NCI-H2196 treated with DMSO at 0.1 percent for 48 hours (cell line): ENCODE measurements at regions not wholly inside any gene's neighbourhood (a gene's known extent, or its start where the extent isn't known, plus 50 kb on each side); places are given as distances from the start of the nearest gene placed in this dataset.
"Not testable (repeated sequence)": the region's sequence is repeated elsewhere in the genome, so short reads cannot be mapped to it uniquely, and the experiment has no call there.

ENCODE experiments used
- DNase-seq: peaks from one replicate; lab custom pipeline; 2025; ENCODE audit not compliant: unreplicated experiment; lab: John Stamatoyannopoulos, UW

GRCh38 chr18:29928081-29928480 is 1114.5 kb downstream of the DSC3 start:
- no peak for DNase-seq

- DNase-seq, result no peak
Observed at GRCh38 chr18:29925566-29925965, 1117.0 kb downstream of the DSC3 start.

- DNase-seq, result no peak
Observed at GRCh38 chr18:29912351-29912750, 1130.2 kb downstream of the DSC3 start.

DNA sequence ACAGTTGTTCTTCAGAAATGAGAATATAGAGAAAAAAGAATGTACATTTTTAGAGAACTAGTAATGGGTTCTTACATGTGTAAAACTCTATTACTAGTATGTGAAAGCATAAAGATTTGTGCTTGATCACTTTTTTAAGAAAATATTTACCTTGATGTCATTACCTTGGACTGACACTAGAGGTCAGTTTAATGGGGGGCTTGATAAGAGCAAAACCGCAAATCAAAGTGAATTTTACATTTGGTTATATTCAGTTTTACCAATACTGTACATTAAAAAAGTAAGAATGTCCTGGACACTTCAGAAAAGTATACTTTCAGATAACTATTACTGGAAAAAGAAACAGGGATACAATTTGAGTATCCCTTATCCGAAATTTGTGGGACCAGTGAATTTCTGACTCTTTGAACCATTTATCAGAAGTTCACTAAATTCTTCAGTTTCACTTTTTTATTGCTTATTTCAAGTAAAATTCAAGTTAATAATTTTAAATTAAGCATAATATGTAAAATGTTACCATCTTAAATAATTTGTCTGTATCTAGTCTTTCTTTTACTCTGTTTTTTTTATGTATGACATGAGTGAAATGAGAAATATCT is 1149.5 kb downstream of the DSC3 start:
- no peak for DNase-seq

GRCh38 chr18:29883114-29883513 is 1159.4 kb downstream of the DSC3 start:
- no peak for DNase-seq

- no peak for DNase-seq
Observed at GRCh38 chr18:29882620-29883019, 1159.9 kb downstream of the DSC3 start.

- DNase-seq, result no peak
Observed at GRCh38 chr18:29879763-29880162, 1162.8 kb downstream of the DSC3 start.

DNA sequence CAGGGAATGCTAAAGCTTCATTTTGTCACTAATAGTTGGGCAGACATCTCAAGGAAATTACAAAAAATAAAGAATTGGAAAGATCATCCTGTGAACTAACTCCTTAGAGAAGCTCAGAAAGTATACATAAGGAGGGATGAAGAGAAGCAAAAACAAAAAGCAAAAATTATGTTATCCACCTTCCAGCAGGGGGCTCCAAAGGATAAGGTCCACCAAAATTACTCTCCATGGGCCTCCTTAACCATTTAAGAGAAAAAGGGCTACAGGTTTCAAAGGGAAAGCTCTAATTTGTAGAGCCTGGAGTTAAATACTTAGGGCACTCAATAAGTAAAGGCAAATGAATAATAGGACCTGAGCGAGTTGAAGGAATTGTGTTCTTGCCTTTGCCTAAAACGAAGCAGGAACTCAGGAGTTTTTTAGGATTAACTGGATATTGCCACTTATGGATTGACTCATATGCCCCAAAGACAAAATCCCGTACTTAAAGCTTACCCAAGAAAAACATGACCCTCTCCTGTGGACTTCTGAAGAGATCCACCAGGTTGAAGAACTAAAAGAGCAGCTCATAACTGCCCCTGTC is 1167.9 kb downstream of the DSC3 start:
- no peak for DNase-seq

GRCh38 chr18:29873211-29873610 is 1169.3 kb downstream of the DSC3 start:
- DNase-seq, result no peak

DNA sequence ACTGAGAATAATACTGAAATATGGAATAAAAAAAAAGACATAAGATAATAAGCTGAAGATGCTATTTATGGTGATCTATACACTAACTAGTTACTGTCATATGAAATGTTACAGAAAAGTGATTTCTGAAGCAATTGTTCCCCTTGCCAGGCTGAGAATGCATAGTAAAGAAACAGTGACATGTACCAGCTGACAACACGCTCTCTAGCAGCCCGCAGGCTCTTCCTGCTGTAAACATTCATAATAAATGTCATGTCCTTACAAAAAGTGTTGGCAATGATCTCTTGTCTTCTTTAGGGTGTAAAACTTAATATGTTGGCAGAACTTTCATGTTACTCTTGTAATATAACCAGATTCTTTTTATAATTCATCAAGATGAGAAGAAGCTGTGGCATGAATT is 1171.3 kb downstream of the DSC3 start:
- no peak for DNase-seq

GRCh38 chr18:29862824-29863223 is 1179.7 kb downstream of the DSC3 start:
- no peak for DNase-seq

GRCh38 chr18:29855637-29856036 is 1186.9 kb downstream of the DSC3 start:
- DNase-seq, result no peak

DNA sequence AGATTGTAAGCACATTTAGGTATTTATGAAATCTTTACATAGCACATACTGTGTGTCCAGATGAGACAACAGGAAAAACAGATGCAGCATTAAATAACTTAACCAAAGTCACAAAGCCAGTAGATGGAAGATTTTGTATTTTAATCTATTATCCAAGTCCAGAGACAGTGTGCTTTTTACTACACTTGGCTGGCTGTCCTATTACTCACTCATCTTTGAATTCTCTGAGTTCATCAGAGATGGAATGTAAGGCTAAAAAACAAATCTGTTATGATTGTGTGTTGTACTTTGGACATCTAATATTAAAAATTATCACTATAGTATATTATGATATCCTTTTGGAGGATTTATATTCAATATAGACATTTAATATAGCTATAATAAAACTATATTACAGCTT is 1189.4 kb downstream of the DSC3 start:
- DNase-seq, result no peak

DNA sequence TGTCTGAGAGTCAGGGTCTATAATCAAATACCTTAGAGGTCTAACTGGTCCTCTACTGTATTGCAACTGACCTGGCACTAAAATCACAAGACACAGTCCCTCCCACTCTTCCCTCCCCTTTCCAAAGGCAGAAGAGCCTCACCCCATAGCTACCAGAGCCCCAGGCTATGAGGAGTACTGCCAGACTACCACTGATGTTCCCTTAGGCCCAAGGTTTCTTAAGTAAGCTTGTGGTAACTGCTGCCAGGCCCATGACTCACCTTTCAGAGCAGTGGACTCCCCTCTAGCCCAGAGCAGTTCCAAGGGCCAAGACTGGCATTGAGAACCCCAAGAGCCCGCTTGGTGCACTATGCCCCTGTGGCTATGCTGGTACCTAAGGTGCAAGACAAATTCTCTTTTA is 1193.4 kb downstream of the DSC3 start:
- DNase-seq, result no peak

DNA sequence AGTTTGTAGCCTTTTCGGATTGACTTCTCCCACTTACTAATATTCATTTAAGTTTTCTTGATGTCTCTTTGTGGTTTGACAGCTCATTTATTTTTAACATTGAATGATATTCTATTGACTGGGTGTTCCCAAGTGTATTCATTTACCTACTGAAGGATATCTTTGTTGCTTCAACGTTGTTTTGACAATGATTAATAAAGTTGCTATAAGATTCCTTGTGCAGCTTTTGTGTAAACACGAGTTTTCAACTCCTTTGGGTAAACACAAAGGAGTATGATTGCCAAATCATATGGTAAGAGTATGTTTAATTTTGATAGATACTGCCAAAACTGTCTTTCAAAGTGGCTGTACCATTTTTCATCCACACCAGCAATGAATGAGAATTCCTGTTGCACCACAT is 1200.9 kb downstream of the DSC3 start:
- DNase-seq, result no peak

- DNase-seq, result no peak
Observed at GRCh38 chr18:29840089-29840488, 1202.5 kb downstream of the DSC3 start.

GRCh38 chr18:29838961-29839360 is 1203.6 kb downstream of the DSC3 start:
- not testable (repeated sequence) for DNase-seq

GRCh38 chr18:29838556-29838955 is 1204.0 kb downstream of the DSC3 start:
- no peak for DNase-seq

DNA sequence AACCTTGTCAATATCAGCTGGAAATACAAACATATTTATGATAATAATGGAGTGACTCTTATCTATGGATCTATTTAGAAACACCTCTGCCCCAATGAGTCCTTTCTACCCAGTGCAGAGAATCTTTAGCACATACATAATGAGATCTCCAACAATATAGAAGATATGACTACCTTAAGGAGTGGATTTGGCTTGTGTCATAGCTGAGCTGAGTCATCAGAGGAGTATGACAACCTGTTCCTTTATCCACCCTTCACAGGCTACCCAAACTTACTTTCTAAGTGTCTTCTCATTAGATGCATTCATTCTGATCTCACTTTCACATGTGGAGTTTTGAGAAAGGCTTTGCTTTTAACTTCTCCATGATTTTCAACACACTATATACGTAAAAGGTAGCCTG is 1218.9 kb downstream of the DSC3 start:
- DNase-seq, result no peak

DNA sequence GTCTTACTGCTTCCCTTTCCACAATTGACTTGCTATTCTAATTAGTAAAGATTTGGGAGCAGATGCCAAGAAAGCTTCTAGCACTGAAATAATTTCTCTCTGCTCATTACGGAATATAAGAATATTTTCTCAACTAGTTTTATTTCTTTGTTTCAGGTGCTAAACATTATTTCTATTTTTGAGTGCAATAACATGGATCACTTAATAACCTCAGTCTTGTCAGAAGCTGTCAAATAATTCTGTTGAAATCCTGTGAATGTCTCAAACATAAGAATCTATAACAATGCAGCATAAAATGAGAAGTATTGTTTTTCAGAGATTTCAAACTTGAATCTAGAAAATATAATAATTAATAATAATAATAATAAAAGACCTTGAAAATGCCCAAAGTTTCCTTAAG is 1221.0 kb downstream of the DSC3 start:
- DNase-seq, result no peak

- DNase-seq, result no peak
Observed at GRCh38 chr18:29811519-29811918, 1231.0 kb downstream of the DSC3 start.

- no peak for DNase-seq
Observed at GRCh38 chr18:29780816-29781215, 1261.7 kb downstream of the DSC3 start.

- no peak for DNase-seq
Observed at GRCh38 chr18:29779096-29779495, 1263.4 kb downstream of the DSC3 start.
